NCI-H1048 (cell line): ENCODE measurements at regions not wholly inside any gene's neighbourhood (a gene's known extent, or its start where the extent isn't known, plus 50 kb on each side); places are given as distances from the start of the nearest gene placed in this dataset.

Experiments used
- DNase-seq: peaks from one replicate; lab custom pipeline; 2025; lab: John Stamatoyannopoulos, UW

DNA sequence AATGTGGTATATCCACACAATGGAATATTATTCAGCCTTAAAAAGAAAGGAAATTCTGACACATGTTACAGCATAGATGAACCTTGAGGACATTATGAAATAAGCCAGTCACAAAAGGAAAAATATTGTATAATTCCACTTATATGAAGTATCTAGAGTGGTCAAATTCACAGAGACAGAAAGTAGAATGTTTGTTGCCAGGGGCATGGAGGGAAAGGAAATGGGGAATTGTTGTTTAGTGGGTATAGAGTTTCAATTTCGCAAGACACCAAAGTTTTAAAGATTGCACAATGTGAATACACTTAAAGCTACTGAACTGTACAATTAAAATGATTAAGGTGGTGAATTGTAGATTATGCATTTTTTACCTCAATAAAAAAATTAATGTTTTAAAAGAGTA, 92.9 kb downstream of the TXNL1 start:
- DNase-seq = no peak

DNA sequence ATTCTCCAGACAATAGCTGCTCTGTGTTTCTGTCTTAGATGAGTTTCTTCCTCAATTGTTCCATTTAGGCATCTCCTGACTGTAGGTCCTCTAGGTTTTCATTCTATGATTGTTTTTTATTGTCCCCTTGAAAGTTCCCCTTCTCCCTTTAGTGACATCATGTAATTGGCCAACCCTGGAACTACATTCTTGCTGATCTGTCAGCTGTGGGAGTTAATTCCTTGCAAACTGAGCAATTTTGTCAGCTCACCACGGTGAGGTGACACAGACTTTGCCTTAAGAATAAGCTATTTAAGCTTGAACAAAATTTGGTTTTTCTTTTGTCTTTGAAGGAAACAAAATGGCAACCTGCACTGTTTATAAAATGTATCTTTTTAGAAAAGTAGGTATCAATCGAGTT, 95.9 kb downstream of the TXNL1 start:
- no peak for DNase-seq

DNA sequence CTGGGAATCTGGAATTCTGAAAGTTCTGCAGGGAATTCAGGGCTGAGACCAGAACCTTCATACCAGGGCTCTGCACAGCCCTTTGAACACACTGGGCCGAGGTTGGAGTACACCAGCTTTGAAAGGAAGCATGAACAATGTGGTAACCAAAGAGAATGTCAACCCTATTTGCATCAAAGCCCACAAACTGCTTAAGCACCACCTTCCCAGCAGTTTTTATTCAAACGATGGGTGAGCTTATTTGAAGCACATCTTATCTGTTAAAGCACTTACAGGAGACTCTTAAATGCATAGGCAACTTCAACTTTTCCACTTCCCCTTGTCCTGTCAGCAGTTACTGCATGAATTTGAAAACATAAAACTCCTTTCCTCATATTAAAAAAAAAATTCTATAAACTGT, 96.6 kb downstream of the TXNL1 start:
- peak; percentile 36 for DNase-seq

DNA sequence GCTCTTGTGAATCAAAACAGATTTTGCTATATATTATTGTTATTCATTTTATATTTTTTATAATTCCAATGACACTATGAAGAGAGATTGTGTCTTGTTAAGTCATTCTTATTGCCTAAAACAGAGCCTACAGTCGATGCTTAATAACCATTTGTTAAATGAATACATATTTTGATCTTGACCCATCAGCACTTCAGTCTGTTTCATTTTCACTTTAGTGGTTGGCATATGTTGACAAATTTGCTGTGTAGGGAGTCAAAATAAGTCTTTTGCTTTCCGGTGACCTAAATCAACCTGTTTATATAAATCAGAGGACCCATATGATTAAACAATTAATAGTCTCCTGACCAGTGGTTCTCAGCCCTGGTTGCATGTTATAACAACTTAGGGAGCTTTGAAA, 97.1 kb downstream of the TXNL1 start:
- DNase-seq = no peak

DNA sequence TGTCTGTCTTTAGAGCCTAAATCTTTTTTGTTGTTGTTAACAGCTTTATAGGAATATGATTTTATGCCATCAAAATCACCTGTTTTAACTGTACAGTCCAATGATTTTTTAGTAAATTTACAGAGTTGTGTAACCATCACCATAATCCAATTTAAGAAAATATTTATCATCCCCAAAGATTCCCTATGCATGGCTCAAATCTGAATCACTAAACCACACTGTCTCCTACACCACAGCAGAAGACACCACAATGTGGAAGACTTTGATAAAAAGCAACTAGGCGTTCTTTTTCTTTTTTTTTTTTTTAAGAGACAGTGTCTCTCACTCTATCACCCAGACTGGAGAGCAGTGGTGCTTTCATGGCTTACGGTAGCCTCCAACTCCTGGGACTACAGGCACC, 99.6 kb downstream of the TXNL1 start:
- no peak for DNase-seq

DNA sequence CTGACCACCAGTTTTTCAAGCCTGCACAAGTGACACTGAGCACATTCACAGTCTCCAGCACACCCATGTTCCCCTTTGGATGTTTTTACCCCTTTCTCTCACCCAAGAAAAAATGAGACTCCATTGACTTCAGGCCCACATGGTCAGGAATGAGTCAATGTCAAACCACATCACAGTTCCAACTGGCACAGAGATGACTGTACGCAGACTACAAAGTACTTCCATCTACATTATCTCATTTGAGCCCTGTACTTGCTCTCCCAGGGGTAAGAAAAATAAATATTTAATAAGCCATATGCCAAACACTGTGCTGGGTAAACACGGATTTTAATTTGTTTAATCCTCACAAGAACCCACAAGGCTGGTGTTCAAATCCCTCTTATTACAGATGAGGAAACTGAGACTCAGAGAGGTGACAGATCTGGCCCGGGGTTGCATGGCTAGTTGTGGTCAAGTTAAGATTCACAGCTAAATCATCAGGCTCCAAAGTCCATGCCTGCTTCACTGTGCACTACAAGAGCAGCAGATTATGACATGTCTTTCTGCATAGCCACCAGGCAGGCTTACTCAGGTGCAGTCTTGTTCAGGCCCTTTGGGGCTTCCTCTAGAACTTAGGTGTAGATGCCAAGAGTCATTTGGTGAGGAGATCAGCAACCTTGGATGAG, 106.1 kb downstream of the TXNL1 start:
- no peak for DNase-seq

DNA sequence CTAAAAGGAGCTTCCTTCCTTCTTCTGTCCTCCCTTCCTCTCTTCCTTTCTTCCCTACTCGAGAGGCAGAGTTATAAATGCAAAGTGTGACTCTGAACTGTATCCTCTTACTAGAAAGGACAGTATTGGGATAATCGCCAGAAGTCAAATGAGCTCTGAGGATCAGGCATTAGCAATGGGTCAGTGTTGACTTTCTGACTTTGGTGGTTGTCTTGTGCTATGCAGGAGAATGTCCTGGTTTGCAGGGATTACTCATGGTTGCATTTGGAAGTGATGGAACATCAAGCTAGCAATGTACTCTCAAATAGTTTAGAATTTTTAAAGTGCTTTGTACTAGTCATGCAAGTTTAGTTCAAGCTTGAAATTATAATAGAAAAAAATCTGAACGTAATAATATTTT, 115.6 kb downstream of the TXNL1 start:
- DNase-seq = no peak

DNA sequence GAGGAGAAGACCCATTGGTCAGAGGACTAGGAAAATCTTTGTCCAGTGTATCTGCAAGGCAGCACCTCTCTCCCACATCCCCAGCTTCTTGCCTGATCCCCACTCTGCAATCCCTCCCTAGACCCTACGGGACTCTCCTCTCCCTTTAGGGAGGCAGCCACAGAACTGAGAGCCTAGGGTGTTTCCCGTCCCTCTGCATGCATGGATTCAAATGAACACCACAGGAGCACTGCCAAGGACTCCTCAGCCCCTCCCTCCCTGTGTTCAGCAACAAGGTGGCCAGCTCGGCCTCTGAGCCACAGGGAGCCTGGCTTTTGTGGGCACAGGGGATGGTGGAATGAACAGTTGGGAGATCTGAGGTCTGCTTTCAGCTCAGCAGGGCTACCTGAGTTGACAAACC, 117.1 kb downstream of the TXNL1 start:
- no peak for DNase-seq

DNA sequence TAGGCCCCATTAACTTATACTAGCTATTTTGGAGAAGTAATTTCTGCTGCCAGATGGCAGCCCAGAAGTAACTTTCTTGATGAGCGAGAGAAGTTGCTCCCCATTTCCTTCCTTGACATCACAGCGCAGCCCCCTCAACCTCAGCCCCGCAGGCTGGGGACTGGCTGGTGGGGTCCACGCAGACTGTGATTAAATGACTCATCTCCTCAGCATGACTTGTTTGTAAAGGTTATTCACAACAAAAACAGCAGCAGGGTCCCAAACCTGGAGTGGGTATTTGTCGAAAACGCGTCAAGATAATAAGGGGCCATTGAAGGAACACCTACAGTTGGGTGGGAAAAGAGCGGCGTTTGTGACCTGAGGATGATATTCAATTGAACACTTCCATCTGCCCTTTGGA, 120.6 kb downstream of the TXNL1 start:
- no peak for DNase-seq

DNA sequence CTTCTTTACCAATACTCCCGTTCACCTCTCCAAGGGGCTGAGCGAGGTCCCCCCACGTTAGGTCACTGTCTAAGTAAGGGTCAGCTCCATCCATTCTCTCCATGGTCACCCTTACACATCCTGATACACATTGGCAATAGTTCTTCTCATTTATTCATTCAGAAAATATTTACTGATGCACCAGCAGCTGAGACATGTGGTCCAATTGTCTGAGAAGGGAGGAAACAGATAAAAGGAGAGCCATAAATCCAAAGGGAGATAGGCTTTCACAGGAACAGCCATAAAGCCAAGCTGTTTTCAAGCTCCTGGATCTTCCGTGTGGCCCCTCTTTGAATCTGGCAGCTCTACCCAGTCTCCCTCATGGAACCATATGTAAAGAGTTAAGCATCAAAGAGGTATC, 121.2 kb downstream of the TXNL1 start:
- no peak for DNase-seq

DNA sequence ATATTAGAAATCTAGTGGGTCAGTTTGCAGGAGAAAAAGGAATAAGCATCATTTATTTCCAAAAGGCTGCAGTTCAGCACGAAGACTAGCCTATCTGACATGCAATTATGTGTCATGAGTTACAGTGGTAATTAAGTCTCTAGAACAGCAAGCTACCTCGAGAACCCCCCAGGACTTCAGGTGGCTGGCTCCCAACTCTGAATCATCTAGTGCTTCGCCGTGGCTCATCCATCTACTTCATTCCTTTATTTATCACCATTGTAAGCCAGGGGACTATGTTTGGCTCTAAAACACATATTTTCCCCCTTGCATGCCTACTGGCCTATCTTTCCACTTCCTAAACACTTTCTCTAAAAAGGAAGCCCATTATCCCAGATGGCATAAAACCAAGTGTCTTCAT, 121.6 kb downstream of the TXNL1 start:
- no peak for DNase-seq

DNA sequence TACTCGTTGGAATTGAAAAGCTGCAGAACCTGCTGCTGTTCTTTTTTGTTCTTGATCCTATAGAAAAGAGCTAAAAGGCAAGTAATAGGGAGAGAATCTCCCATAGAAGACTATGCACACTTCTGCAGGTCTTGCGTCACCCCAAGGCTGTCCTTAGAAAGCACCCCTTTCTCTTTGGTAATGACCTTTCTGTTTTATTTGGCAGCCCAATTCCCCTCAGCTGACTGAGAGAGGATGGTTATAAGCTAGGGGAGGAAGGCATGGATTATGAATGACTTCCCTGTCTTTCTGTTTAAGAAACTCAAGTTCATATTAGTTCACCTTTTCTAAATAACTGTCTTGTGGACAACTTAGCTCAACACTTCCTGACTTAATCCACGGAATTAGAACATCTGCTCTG, 122.9 kb downstream of the TXNL1 start:
- no peak for DNase-seq

DNA sequence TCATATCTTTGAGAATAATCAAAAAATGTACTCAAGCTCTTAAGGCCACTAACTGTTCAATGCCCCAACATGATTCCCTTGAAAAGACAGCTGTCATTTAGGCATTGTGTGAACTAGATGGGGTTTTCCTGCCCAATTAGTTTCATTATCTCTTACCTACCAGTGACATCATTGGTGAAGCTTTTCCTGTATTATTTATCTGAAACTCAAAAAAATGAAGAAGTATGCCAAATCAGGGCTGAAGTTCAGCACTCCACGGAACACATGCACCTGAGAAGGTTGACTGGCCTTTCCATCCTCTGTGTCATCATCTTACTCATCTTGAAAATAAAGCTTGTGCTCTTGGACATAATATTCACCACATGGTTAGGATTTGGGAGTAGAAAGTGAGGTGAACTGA, 126.4 kb downstream of the TXNL1 start:
- no peak for DNase-seq

DNA sequence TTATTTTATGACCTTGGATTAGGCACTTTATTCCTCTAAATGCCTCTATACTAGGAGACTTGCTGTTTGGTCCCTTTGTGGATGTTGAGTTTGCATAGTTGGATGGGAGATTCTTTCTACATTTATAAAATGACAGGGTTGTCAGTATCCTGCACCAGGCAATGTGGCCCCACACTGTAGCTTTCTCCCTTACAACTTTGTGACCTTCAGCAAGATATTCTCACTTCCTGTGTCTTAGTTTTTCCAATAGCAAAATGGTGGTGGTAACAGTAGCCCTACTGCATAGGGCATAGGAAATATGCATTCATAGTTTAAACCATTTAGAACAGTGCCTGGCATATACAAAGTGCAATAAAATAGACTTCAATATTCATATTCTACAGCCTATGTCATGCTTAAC, 128.3 kb downstream of the TXNL1 start:
- no peak for DNase-seq

DNA sequence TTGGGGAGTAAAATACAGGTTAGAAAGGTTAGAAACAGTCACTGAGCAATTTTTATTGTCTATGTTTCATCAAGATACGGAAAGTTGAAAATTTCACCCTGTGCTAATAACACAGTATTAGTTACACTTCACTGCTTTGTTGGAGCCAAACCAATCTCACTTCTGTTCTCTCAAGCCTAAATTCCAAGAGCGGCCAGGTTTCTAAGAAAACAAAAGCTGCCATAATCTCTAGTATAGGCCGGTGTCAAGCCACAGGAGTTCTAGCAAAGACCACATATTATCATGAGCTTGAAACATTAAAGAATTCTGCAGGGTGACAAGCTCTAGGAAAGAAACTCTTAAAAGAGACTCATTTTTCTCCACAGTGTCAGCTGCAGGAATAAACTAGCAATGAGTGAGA, 128.7 kb downstream of the TXNL1 start:
- DNase-seq = no peak

DNA sequence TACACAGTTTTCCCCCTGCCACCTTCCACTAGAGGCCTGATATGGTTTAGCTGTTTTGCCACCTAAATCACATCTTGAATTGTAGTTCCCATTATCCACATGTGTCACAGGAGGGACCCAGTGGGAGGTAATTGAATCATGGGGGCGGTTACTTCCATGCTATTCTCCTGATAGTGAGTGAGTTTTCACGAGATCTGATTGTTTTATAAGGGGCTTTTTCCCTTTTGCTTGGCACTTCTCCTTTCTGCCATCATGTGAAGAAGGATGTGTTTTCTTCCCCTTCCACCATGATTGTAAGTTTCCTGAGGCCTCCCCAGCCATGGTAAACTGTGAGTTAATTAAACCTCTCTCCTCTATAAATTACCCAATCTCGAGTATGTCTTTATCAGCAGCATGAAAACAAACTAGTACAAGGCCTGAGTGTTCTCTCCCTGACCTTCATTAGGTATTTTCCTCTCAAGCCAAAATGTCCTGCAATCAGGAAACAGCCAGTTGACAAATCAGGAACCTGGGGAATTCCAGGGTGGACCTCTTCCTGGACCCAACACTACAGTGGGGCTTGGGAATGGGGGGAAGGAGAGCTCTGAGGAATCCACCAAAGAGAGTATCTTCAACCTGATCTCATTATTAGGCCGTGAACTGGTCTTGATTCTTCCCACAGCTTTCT, 129.9 kb downstream of the TXNL1 start:
- DNase-seq = no peak

DNA sequence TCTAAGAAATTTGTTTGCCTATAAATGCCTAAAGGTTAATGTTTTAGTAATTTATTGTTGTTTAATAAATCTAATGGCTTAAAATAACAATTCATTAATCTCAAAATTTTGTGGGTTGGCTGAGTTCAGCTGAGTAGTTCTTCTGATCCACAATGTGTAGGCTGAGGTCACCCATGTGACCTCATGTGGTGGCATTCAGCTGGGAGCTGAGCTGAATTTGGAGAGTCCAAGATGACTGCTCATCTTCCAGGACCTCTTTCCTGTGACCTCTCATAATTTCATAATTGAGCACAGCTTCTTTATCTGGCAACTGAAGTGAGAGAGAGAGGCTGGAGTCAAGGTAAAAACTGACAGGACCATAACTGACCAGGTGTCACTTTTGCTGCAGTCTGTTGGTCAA, 132.4 kb downstream of the TXNL1 start:
- DNase-seq = no peak

DNA sequence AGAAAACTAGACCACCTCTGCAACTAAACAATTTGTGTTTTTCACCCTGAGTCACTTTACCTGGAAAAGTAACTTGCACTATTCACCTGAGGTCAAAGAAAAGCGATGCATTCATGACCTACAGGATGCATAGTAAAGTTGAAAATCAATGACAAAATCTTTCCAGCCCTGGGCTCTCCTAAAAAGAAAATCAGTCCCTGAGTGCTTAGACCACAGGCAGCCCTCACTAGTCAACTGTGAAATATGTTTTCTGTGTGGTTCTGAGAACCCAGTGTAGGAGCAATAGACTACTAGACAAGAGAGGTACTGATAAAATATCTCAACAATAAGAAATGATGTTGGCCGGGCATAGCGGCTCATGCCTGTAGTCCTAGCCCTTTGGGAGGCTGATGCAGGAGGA, 133.1 kb downstream of the TXNL1 start:
- DNase-seq = no peak

DNA sequence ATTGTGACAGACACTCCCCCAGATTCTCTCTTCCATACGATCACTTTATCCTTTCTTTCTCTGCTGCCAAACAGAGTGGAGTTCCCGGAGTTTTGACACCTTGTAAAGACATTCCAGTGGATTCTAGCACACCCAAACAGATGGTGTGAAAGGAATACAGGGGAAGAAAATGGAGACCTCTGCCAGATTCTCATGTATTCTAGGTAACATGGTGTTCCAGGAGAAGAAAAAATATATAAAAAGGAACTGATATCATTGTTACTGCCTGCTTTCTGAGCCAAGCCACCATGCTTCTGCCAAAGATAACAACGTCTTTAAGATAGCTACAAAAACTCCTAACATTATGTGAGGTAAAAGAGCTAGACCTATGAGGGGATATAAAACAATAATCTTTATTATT, 136.5 kb downstream of the TXNL1 start:
- DNase-seq = no peak

DNA sequence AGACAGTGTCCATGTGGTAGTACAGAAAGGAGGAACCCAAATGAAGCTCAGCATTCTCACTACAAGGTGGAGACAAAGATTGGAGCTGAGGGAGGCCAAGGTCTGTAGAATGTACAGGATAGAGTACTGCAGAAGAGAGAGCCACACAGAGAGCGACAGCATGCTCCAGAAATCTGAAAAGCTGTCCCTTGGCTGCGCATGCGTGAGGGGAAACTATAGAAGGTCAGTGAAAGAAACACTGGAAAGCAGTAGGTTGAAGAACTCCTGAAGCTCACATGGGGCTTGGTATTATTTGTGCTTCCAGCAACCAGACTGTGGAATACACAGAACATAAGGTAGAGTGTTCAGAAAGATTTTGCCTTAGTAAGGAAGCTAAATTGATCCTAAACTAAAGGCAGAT, 142.5 kb downstream of the TXNL1 start:
- DNase-seq = no peak

DNA sequence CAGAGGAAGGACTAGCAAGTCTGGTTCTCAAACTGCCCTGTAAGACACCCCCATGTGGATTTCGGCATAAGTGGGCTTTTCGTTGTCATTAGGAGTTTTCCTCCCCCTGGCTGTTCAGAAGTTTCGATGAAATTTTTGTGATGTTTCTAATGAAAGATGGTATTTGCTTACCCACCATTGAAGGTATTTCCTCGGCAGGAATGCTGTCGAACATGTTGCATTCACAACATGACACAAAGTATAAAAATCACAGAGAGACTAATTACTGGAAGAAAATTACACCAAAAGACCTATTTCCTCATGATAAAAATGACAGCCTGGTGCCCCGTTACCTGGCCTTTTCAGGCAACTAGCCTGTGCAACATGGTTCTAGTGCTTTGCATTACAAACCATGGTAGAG, 144.9 kb downstream of the TXNL1 start:
- no peak for DNase-seq

DNA sequence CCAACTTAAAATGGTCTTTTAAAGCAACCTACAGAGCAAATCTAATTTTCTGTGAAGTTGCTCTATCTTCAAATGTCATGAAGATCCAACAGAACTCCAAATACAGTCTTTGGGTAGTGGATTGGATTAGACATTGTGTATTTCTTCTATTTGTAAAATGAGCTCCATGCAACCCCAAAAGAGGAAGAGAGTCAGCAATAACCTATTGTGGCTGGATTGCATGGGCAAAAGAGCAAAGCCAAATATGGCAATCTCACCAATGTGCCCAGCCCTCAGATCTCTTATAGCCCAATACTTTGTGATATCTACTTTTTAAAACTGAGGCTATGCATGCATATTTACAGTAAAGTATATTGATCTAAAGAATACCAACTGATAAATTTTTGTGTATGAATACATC, 146.3 kb downstream of the TXNL1 start:
- no peak for DNase-seq

DNA sequence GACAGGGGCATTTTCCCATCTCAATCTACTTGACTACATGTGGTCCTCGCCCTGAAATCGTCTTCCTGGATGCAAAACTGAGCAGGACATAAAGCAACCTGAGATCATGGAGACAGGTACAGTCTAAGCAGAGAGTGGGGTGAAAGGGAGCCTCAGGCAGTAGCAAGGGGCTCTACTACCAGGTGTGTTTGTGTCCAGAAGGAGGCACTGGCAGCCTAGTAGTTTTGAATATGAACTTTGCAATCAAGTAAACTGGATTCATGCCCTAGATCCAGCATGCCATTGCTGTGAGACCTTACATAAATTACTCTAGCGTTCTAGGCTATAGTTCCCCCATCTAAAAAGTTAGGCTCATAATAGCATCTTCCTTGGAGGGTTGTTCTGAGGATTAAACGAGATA, 147.4 kb downstream of the TXNL1 start:
- no peak for DNase-seq

DNA sequence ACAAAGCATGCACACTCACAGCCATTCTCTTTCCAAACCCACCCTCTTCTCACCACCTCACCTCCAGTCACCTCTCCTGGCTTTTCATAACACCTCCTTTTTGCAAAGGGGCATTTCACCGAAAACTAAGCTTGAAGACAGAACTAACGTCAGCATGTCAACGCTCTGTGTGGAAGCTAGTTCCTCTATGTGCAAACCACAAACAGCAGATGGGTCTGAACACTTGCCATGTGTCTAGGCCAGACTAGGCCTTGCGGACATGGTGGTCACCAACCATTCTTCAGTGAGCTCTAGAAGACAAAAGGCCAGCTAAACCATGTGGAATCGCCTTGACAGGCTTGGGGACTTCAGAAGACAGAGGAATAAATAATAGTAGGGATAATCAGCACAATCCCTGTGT, 148.5 kb downstream of the TXNL1 start:
- DNase-seq = no peak
